GM21825 (cell line): ENCODE measurements at regions not wholly inside any gene's neighbourhood (a gene's known extent, or its start where the extent isn't known, plus 50 kb on each side); places are given as distances from the start of the nearest gene placed in this dataset.
A peak's percentile ranks its signal among the peaks of the same experiment; 100 is the strongest.
"Not testable (repeated sequence)": the region's sequence is repeated elsewhere in the genome, so short reads cannot be mapped to it uniquely, and the experiment has no call there.

Experiments
- ATAC-seq: cut with Tn5 transposase; IDR thresholded peaks from one replicate; pipeline ENCODE4 v1.9.1; 2021; ENCODE audit warnings: mild to moderate bottlenecking, moderate library complexity; ENCODE audit not compliant: unreplicated experiment

- ATAC-seq, result peak; percentile 67
Observed at GRCh38 chr1:170789063-170789462, 125.1 kb downstream of the PRRX1 start.

- ATAC-seq, result no peak
Observed at GRCh38 chr1:170790175-170790574, 126.2 kb downstream of the PRRX1 start.

GRCh38 chr1:170790651-170791071 is 126.7 kb downstream of the PRRX1 start:
- ATAC-seq, result no peak

- no peak for ATAC-seq
Observed at GRCh38 chr1:170791941-170792340, 128.0 kb downstream of the PRRX1 start.

- ATAC-seq, result no peak
Observed at GRCh38 chr1:170800265-170800664, 135.1 kb upstream of the MROH9 start.

- ATAC-seq, result no peak
Observed at GRCh38 chr1:170800812-170801211, 134.5 kb upstream of the MROH9 start.

GRCh38 chr1:170803711-170804110 is 131.6 kb upstream of the MROH9 start:
- ATAC-seq, result no peak

- no peak for ATAC-seq
Observed at GRCh38 chr1:170804419-170804818, 130.9 kb upstream of the MROH9 start.

- no peak for ATAC-seq
Observed at GRCh38 chr1:170804879-170805278, 130.5 kb upstream of the MROH9 start.

GRCh38 chr1:170806961-170807360 is 128.4 kb upstream of the MROH9 start:
- no peak for ATAC-seq

- ATAC-seq, result no peak
Observed at GRCh38 chr1:170807432-170807831, 127.9 kb upstream of the MROH9 start.

- ATAC-seq, result no peak
Observed at GRCh38 chr1:170808216-170808885, 127.0 kb upstream of the MROH9 start.

- ATAC-seq, result not testable (repeated sequence)
Observed at GRCh38 chr1:170811013-170811412, 124.3 kb upstream of the MROH9 start.

GRCh38 chr1:170819781-170820180 is 115.6 kb upstream of the MROH9 start:
- no peak for ATAC-seq

GRCh38 chr1:170823120-170823519 is 112.2 kb upstream of the MROH9 start:
- ATAC-seq, result no peak

- no peak for ATAC-seq
Observed at GRCh38 chr1:170831276-170831675, 104.1 kb upstream of the MROH9 start.

- ATAC-seq, result no peak
Observed at GRCh38 chr1:170836141-170836540, 99.2 kb upstream of the MROH9 start.

GRCh38 chr1:170840371-170840770 is 95.0 kb upstream of the MROH9 start:
- ATAC-seq, result no peak

- ATAC-seq, result peak; percentile 79
Observed at GRCh38 chr1:170853302-170853701, 82.0 kb upstream of the MROH9 start.

- no peak for ATAC-seq
Observed at GRCh38 chr1:170853867-170854266, 81.5 kb upstream of the MROH9 start.

GRCh38 chr1:170854677-170855076 is 80.7 kb upstream of the MROH9 start:
- ATAC-seq, result no peak

- no peak for ATAC-seq
Observed at GRCh38 chr1:170856455-170856854, 78.9 kb upstream of the MROH9 start.

GRCh38 chr1:170857955-170858354 is 77.4 kb upstream of the MROH9 start:
- no peak for ATAC-seq
